Vagina (tissue), 2 donors: ENCODE measurements at regions not wholly inside any gene's neighbourhood (a gene's known extent, or its start where the extent isn't known, plus 50 kb on each side); places are given as distances from the start of the nearest gene placed in this dataset.

ENCODE experiments used
- CTCF ChIP-seq, 3 experiments: fragments of 450-650 bp in 2 of 3; fragments of 200-600 bp in 1 of 3; sonication (generic) in 1 of 3; IDR thresholded peaks; one replicate each; pipeline ENCODE4 v1.5.1; 2017 to 2019; ENCODE audit warnings: antibody characterized with exemption in 3 of 3, mild to moderate bottlenecking in 2 of 3, moderate library complexity in 2 of 3
- POLR2A ChIP-seq, 2 donors: fragments of 450-650 bp; IDR thresholded peaks; one replicate each; pipeline ENCODE4 v1.6.1; 2017; ENCODE audit warnings: antibody characterized with exemption in 2 of 2, mild to moderate bottlenecking in 2 of 2, moderate library complexity in 2 of 2
- POLR2AphosphoS5 ChIP-seq, 2 donors: sonication (generic); formaldehyde crosslinking; IDR thresholded peaks; one replicate each; pipeline ENCODE4 v1.9.0; 2017; ENCODE audit warnings: antibody characterized with exemption in 2 of 2, mild to moderate bottlenecking in 2 of 2, low read depth in 1 of 2; ENCODE audit not compliant: insufficient read depth in 1 of 2

GRCh38 chr9:115598751-115599150 lies 480.8 kb upstream of the TNC start:
- TF ChIP-seq CTCF (IDR thresholded peaks at IDR 0.05) (no peak), POLR2A (IDR thresholded peaks at IDR 0.05) (no peak), POLR2AphosphoS5 (IDR thresholded peaks at IDR 0.05; ENCODE audit: insufficient read depth in 1 of 2, low read depth in 1 of 2) (no peak)
